ENCODE measurements at regions not wholly inside any gene's neighbourhood (a gene's known extent, or its start where the extent isn't known, plus 50 kb on each side); places are given as distances from the start of the nearest gene placed in this dataset.

DNA sequence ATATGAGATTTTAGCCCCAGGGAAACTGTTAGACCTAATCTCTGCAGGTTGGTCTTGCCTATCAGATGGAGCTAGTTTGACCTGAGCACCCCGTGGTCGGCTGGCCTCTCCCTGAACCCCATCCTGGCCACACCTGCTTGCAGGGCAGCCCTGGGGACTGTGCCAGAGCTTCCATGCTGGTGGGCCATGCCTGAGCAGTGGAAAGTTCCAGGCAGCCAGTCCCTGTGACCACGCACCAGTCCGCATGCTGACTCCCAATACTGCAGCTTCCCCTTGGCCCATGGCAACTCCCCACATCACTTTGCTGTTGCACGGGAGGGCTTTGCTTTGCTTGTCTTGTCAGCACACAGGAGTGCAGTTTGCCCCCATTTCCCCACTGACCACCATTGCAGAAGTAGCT, 427.8 kb upstream of the SEMA3D start:
- TF ChIP-seq, protein P1, sequence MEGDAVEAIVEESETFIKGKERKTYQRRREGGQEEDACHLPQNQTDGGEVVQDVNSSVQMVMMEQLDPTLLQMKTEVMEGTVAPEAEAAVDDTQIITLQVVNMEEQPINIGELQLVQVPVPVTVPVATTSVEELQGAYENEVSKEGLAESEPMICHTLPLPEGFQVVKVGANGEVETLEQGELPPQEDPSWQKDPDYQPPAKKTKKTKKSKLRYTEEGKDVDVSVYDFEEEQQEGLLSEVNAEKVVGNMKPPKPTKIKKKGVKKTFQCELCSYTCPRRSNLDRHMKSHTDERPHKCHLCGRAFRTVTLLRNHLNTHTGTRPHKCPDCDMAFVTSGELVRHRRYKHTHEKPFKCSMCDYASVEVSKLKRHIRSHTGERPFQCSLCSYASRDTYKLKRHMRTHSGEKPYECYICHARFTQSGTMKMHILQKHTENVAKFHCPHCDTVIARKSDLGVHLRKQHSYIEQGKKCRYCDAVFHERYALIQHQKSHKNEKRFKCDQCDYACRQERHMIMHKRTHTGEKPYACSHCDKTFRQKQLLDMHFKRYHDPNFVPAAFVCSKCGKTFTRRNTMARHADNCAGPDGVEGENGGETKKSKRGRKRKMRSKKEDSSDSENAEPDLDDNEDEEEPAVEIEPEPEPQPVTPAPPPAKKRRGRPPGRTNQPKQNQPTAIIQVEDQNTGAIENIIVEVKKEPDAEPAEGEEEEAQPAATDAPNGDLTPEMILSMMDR (IDR thresholded peaks at IDR 0.05): no peak
- no peak for TF ChIP-seq EP300 (IDR thresholded peaks at IDR 0.05)
- no peak for TF ChIP-seq POLR2A (IDR thresholded peaks at IDR 0.05)
